Testis (tissue), 2 donors: ENCODE measurements at regions not wholly inside any gene's neighbourhood (a gene's known extent, or its start where the extent isn't known, plus 50 kb on each side); places are given as distances from the start of the nearest gene placed in this dataset.
"Not testable (repeated sequence)": the region's sequence is repeated elsewhere in the genome, so short reads cannot be mapped to it uniquely, and the experiment has no call there.

ENCODE experiments used
- DNase-seq: peaks from one replicate; pipeline ENCODE4 v3.0.0-alpha.2; 2019
- H3K27ac ChIP-seq, 2 donors: fragments of 200-600 bp; sonication (generic); one replicate each; pipeline ENCODE4 v1.5.1; 2019
- H3K27me3 ChIP-seq: fragments of 200-600 bp; sonication (generic); one replicate; pipeline ENCODE4 v1.5.1; 2019
- H3K36me3 ChIP-seq: fragments of 200-600 bp; sonication (generic); one replicate; pipeline ENCODE4 v1.5.1; 2017; ENCODE audit warnings: low read depth; ENCODE audit errors: missing control alignments
- H3K4me1 ChIP-seq: fragments of 200-600 bp; sonication (generic); one replicate; pipeline ENCODE4 v1.5.1; 2019
- H3K4me3 ChIP-seq, 2 donors: fragments of 200-600 bp; sonication (generic); one replicate each; pipeline ENCODE4 v1.5.1; 2017 to 2019
- H3K9me3 ChIP-seq: fragments of 200-600 bp; sonication (generic); one replicate; pipeline ENCODE4 v1.5.1; 2017
- CTCF ChIP-seq, 3 experiments: fragments of 450-650 bp in 2 of 3; fragments of 200-600 bp in 1 of 3; sonication (generic) in 1 of 3; IDR thresholded peaks; one replicate each; pipeline ENCODE4 v1.5.1; 2016 to 2019; ENCODE audit warnings: antibody characterized with exemption in 3 of 3, mild to moderate bottlenecking in 2 of 3, moderate library complexity in 1 of 3
- POLR2A ChIP-seq: fragments of 450-650 bp; IDR thresholded peaks from one replicate; pipeline ENCODE4 v1.6.1; 2017; ENCODE audit warnings: antibody characterized with exemption, mild to moderate bottlenecking, moderate library complexity
- WGBS, 2 donors: methylation state at CpG; one replicate each; pipeline ENCODE4 v1.1.5; 2018; 5-methylcytosine and 5-hydroxymethylcytosine counted together
- intact Hi-C: fragments of 100-400 bp; cut with DNase I; formaldehyde crosslinking; loops from one replicate; pipeline ENCODE4 v1.15.1; 2023; ENCODE audit warnings: low total_unique reads

- TF ChIP-seq POLR2A (no peak), CTCF (IDR thresholded peaks at IDR 0.05) (no peak)
These were observed 150.2 kb downstream of the TTC6 start for GRCh38 chr14:37745657-37746056.

GRCh38 chr14:37746140-37746832, 150.9 kb downstream of the TTC6 start:
- Histone ChIP-seq H3K4me3 (no peak overlapping the region), H3K27me3 (no peaks in the 10 kb centered on the region), H3K27ac (no peak overlapping the region), H3K9me3 (no peaks in the 10 kb centered on the region), H3K4me1 (no peaks in the 10 kb centered on the region), H3K36me3 (no peaks in the 10 kb centered on the region)
- no peak for DNase-seq
- intact Hi-C loops, result no loop called here
- no peak for TF ChIP-seq POLR2A
- TF ChIP-seq CTCF (IDR thresholded peaks at IDR 0.05), result no peak
- WGBS, 2 donors, result 79 to 93% methylated on average over 1 of the region's 1 CpG

More at GRCh38 chr14:37745657-37746056, 150.2 kb downstream of the TTC6 start:
- DNase-seq, result no peak
- Histone ChIP-seq H3K27ac (no peak overlapping the region), H3K4me1 (no peaks in the 10 kb centered on the region), H3K9me3 (no peaks in the 10 kb centered on the region), H3K27me3 (no peaks in the 10 kb centered on the region), H3K4me3 (no peak overlapping the region), H3K36me3 (no peaks in the 10 kb centered on the region)
- 81 to 85% methylated on average over 2 of the region's 2 CpGs for WGBS, 2 donors
- intact Hi-C loops, result no loop called here

GRCh38 chr14:37753459-37753858, 158.0 kb downstream of the TTC6 start:
- 63 to 73% methylated on average over 5 of the region's 5 CpGs for WGBS, 2 donors

GRCh38 chr14:37760275-37760674, 164.8 kb downstream of the TTC6 start:
- WGBS, 2 donors, result 59 to 65% methylated on average over 2 of the region's 2 CpGs
- H3K27ac ChIP-seq, DNase-seq, H3K4me3 ChIP-seq, intact Hi-C loops, H3K36me3 ChIP-seq, H3K4me1 ChIP-seq, H3K9me3 ChIP-seq, H3K27me3 ChIP-seq: not testable (repeated sequence)

More at GRCh38 chr14:37753459-37753858, 158.0 kb downstream of the TTC6 start:
- TF ChIP-seq POLR2A (no peak), CTCF (IDR thresholded peaks at IDR 0.05) (no peak)
- no peak for DNase-seq
- intact Hi-C loops, result no loop called here
- no peaks in the 10 kb centered on the region for H3K36me3 ChIP-seq
- H3K27me3 ChIP-seq, result no peaks in the 10 kb centered on the region
- H3K9me3 ChIP-seq, result no peaks in the 10 kb centered on the region
- H3K4me1 ChIP-seq, result no peaks in the 10 kb centered on the region
- no peak overlapping the region for H3K4me3 ChIP-seq
- no peak overlapping the region for H3K27ac ChIP-seq

- H3K9me3 ChIP-seq, result no peaks in the 10 kb centered on the region
- no peaks in the 10 kb centered on the region for H3K27me3 ChIP-seq
- 89 to 94% methylated on average over 3 of the region's 3 CpGs for WGBS, 2 donors
- H3K27ac ChIP-seq, result no peak overlapping the region
- no peaks in the 10 kb centered on the region for H3K36me3 ChIP-seq
- TF ChIP-seq POLR2A, result no peak
- no peak for TF ChIP-seq CTCF (IDR thresholded peaks at IDR 0.05)
- H3K4me3 ChIP-seq, result no peak overlapping the region
- no peaks in the 10 kb centered on the region for H3K4me1 ChIP-seq
- no peak for DNase-seq
- intact Hi-C loops, result no loop called here
These were observed 167.8 kb downstream of the TTC6 start for GRCh38 chr14:37763266-37763665.

GRCh38 chr14:37772283-37772682, 176.9 kb downstream of the TTC6 start:
- WGBS, 2 donors, result 87 to 93% methylated on average over 23 of the region's 23 CpGs
- H3K27ac ChIP-seq, DNase-seq, intact Hi-C loops, H3K27me3 ChIP-seq, H3K36me3 ChIP-seq, H3K4me3 ChIP-seq, H3K9me3 ChIP-seq, H3K4me1 ChIP-seq: not testable (repeated sequence)
